NT2/D1 (cell line): ENCODE measurements at regions not wholly inside any gene's neighbourhood (a gene's known extent, or its start where the extent isn't known, plus 50 kb on each side); places are given as distances from the start of the nearest gene placed in this dataset.
A peak's percentile ranks its signal among the peaks of the same experiment; 100 is the strongest.

ENCODE experiments used
- DNase-seq: peaks from one replicate; pipeline ENCODE4 v3.0.0-alpha.2; 2011; ENCODE audit warnings: low read depth, low spot score
- H3K27me3 ChIP-seq: 2 replicates; pipeline ENCODE4 v1.6.0; 2011; ENCODE audit warnings: mild to moderate bottlenecking; ENCODE audit not compliant: insufficient read length, insufficient read depth
- H3K36me3 ChIP-seq: 2 replicates; pipeline ENCODE4 v1.6.1; 2011; ENCODE audit warnings: mild to moderate bottlenecking, low read length, mixed read lengths; ENCODE audit not compliant: insufficient read depth, insufficient read length
- H3K4me1 ChIP-seq: 2 replicates; pipeline ENCODE4 v1.5.1; 2011; ENCODE audit not compliant: insufficient read depth, insufficient read length
- H3K4me3 ChIP-seq: 2 replicates; pipeline ENCODE4 v1.5.1; 2011; ENCODE audit warnings: low read depth; ENCODE audit not compliant: insufficient read length
- H3K9ac ChIP-seq: 2 replicates; pipeline ENCODE4 v1.6.0; 2011; ENCODE audit warnings: low read depth; ENCODE audit not compliant: insufficient read length
- H3K9me3 ChIP-seq: 2 replicates; pipeline ENCODE4 v1.5.1; 2011; ENCODE audit warnings: mild to moderate bottlenecking, low read length; ENCODE audit not compliant: insufficient read depth
- SUZ12 ChIP-seq: IDR thresholded peaks from 2 replicates; pipeline ENCODE4 v1.6.1; 2011; ENCODE audit not compliant: insufficient read length, insufficient read depth; ENCODE audit errors: extremely low read depth
- YY1 ChIP-seq: IDR thresholded peaks from 2 replicates; pipeline ENCODE4 v1.6.1; 2011; ENCODE audit not compliant: insufficient read length, insufficient read depth
- ZNF274 ChIP-seq: IDR thresholded peaks from 2 replicates; pipeline ENCODE4 v1.6.1; 2011; ENCODE audit warnings: mild to moderate bottlenecking, low read depth, low read length

- H3K36me3 ChIP-seq, result no peaks in the 10 kb centered on the region
- TF ChIP-seq ZNF274, result no peak
- no peak for TF ChIP-seq SUZ12
- no peak for TF ChIP-seq YY1
- no peak for DNase-seq
- no peak overlapping the region for H3K9ac ChIP-seq
- H3K27me3 ChIP-seq, result no peaks in the 10 kb centered on the region
- H3K4me1 ChIP-seq, result peaks cover 28% of the 10 kb centered on the region
- H3K4me3 ChIP-seq, result no peak overlapping the region
- H3K9me3 ChIP-seq, result no peaks in the 10 kb centered on the region
These were observed 257.9 kb downstream of the SOX9 start for GRCh38 chr17:72378414-72379390.

GRCh38 chr17:72379516-72379915 is 258.7 kb downstream of the SOX9 start:
- no peak for TF ChIP-seq YY1
- no peak for TF ChIP-seq ZNF274
- TF ChIP-seq SUZ12, result no peak
- no peak for DNase-seq
- Histone ChIP-seq H3K4me3 (no peak overlapping the region), H3K9ac (no peak overlapping the region), H3K4me1 (peaks cover 23% of the 10 kb centered on the region), H3K9me3 (no peaks in the 10 kb centered on the region), H3K36me3 (no peaks in the 10 kb centered on the region), H3K27me3 (no peaks in the 10 kb centered on the region)

- Histone ChIP-seq H3K36me3 (no peaks in the 10 kb centered on the region), H3K9ac (no peak overlapping the region), H3K4me3 (no peak overlapping the region), H3K4me1 (peaks cover 18% of the 10 kb centered on the region), H3K9me3 (no peaks in the 10 kb centered on the region), H3K27me3 (no peaks in the 10 kb centered on the region)
- TF ChIP-seq ZNF274, result no peak
- no peak for TF ChIP-seq SUZ12
- TF ChIP-seq YY1, result no peak
- no peak for DNase-seq
These were observed 259.3 kb downstream of the SOX9 start for GRCh38 chr17:72380120-72380519.

GRCh38 chr17:72380737-72381136 is 259.9 kb downstream of the SOX9 start:
- H3K9me3 ChIP-seq, result no peaks in the 10 kb centered on the region
- DNase-seq, result no peak
- peaks cover 13% of the 10 kb centered on the region for H3K4me1 ChIP-seq
- TF ChIP-seq YY1 (no peak), ZNF274 (no peak), SUZ12 (no peak)
- no peaks in the 10 kb centered on the region for H3K36me3 ChIP-seq
- H3K9ac ChIP-seq, result no peak overlapping the region
- H3K27me3 ChIP-seq, result no peaks in the 10 kb centered on the region
- H3K4me3 ChIP-seq, result no peak overlapping the region

GRCh38 chr17:72381597-72382397 is 261.0 kb downstream of the SOX9 start:
- no peaks in the 10 kb centered on the region for H3K9me3 ChIP-seq
- no peaks in the 10 kb centered on the region for H3K27me3 ChIP-seq
- H3K36me3 ChIP-seq, result no peaks in the 10 kb centered on the region
- peaks cover 16% of the 10 kb centered on the region for H3K4me1 ChIP-seq
- no peak overlapping the region for H3K4me3 ChIP-seq
- TF ChIP-seq ZNF274 (no peak), SUZ12 (no peak), YY1 (no peak)
- no peak for DNase-seq
- peak overlapping the region; percentile 53 for H3K9ac ChIP-seq

- DNase-seq, result no peak
- Histone ChIP-seq H3K4me1 (peaks cover 19% of the 10 kb centered on the region), H3K9ac (no peak overlapping the region), H3K4me3 (no peak overlapping the region), H3K27me3 (no peaks in the 10 kb centered on the region), H3K36me3 (no peaks in the 10 kb centered on the region), H3K9me3 (no peaks in the 10 kb centered on the region)
- no peak for TF ChIP-seq ZNF274
- TF ChIP-seq SUZ12, result no peak
- TF ChIP-seq YY1, result no peak
These were observed 262.3 kb downstream of the SOX9 start for GRCh38 chr17:72382971-72383722.
